ENCODE measurements at regions not wholly inside any gene's neighbourhood (a gene's known extent, or its start where the extent isn't known, plus 50 kb on each side); places are given as distances from the start of the nearest gene placed in this dataset.

DNA sequence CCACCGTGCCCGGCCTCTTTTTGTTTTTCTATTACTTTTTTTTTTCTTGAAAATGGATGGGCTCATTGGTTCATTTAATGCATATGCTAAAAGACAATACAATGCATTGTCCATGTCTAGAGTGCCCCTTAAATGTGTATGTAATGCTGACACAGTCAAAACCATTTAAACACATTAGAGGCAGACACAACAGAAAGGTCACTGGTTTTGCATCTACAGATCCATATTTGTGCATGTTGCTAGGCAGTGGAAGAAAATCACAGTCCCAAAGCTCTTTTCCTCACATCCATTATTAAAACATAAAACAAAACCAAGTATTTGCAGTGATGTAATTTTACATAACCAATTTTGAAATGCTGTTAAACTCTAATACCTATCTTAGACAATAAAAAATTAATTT, 389.0 kb downstream of the TAF11L14 start:
- TF ChIP-seq POLR2AphosphoS5 (IDR thresholded peaks at IDR 0.05): no peak
- TF ChIP-seq, protein P1, sequence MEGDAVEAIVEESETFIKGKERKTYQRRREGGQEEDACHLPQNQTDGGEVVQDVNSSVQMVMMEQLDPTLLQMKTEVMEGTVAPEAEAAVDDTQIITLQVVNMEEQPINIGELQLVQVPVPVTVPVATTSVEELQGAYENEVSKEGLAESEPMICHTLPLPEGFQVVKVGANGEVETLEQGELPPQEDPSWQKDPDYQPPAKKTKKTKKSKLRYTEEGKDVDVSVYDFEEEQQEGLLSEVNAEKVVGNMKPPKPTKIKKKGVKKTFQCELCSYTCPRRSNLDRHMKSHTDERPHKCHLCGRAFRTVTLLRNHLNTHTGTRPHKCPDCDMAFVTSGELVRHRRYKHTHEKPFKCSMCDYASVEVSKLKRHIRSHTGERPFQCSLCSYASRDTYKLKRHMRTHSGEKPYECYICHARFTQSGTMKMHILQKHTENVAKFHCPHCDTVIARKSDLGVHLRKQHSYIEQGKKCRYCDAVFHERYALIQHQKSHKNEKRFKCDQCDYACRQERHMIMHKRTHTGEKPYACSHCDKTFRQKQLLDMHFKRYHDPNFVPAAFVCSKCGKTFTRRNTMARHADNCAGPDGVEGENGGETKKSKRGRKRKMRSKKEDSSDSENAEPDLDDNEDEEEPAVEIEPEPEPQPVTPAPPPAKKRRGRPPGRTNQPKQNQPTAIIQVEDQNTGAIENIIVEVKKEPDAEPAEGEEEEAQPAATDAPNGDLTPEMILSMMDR (IDR thresholded peaks at IDR 0.05): no peak
- TF ChIP-seq POLR2A (IDR thresholded peaks at IDR 0.05): no peak

Data from breast epithelium (tissue), 3 donors.